IMR-90 (cell line): ENCODE measurements at regions not wholly inside any gene's neighbourhood (a gene's known extent, or its start where the extent isn't known, plus 50 kb on each side); places are given as distances from the start of the nearest gene placed in this dataset.

Source experiments
- ATAC-seq: fragments of 200-7000 bp; cut with Tn5 transposase; 2 replicates; pipeline ENCODE4 v1.9.1; 2020; ENCODE audit warnings: low read depth, mild to moderate bottlenecking, moderate library complexity
- BruUV-seq: library from RNA; stranded (reverse); fragments of 400-500 nt; replicated peaks from 2 replicates; lab custom pipeline; 2021; lab: Mats Ljungman, UMichigan
- CTCF ChIA-PET: fragments of 300-600 bp; formaldehyde crosslinking; extraction: SDS; loops from one replicate; lab custom pipeline; 2021; ENCODE audit warnings: antibody characterized with exemption; lab: Yijun Ruan, JAX
- POLR2A ChIA-PET: fragments of 300-600 bp; sonication (Branson Sonifier 250); formaldehyde crosslinking; loops from one replicate; lab custom pipeline; 2022; ENCODE audit warnings: antibody characterized with exemption; ENCODE audit not compliant: unreplicated experiment; lab: Charles Lee
- DNase-seq: peaks from one replicate; pipeline ENCODE4 v3.0.0; 2013
- H2AFZ ChIP-seq: replicated peaks from 2 replicates; pipeline ENCODE3; 2013; ENCODE audit warnings: low read length, mild to moderate bottlenecking; ENCODE audit not compliant: poor library complexity
- H2AK5ac ChIP-seq: 2 replicates; pipeline ENCODE4 v1.6.1; 2013; ENCODE audit warnings: low read depth, low read length, inconsistent platforms
- H2AK9ac ChIP-seq: replicated peaks from 2 replicates; pipeline ENCODE3; 2013; ENCODE audit warnings: mild to moderate bottlenecking, low read depth, low read length, moderate library complexity; ENCODE audit not compliant: poor library complexity
- H2BK120ac ChIP-seq: 2 replicates; pipeline ENCODE4 v1.6.1; 2013; ENCODE audit warnings: low read depth, low read length, inconsistent platforms
- H2BK15ac ChIP-seq: 3 replicates; pipeline ENCODE4 v1.6.1; 2013; ENCODE audit warnings: low read depth, low read length, inconsistent platforms
- H2BK20ac ChIP-seq: 2 replicates; pipeline ENCODE4 v1.6.1; 2013; ENCODE audit warnings: low read depth, mild to moderate bottlenecking, inconsistent platforms, low read length, moderate library complexity
- H2BK5ac ChIP-seq: 2 replicates; pipeline ENCODE4 v1.6.1; 2013; ENCODE audit warnings: mild to moderate bottlenecking, low read depth, low read length, inconsistent platforms; ENCODE audit not compliant: poor library complexity, severe bottlenecking
- H3K14ac ChIP-seq: replicated peaks from 2 replicates; pipeline ENCODE4 v1.6.1; 2013; ENCODE audit warnings: low read depth, low read length, inconsistent platforms
- H3K18ac ChIP-seq: 2 replicates; pipeline ENCODE4 v1.6.1; 2013; ENCODE audit warnings: low read depth, low read length, control low read depth
- H3K23ac ChIP-seq: 2 replicates; pipeline ENCODE4 v1.6.1; 2013; ENCODE audit warnings: low read depth, low read length, inconsistent platforms
- H3K27ac ChIP-seq: 2 replicates; pipeline ENCODE4 v1.5.1; 2013; ENCODE audit warnings: mild to moderate bottlenecking, control low read depth, low read length; ENCODE audit not compliant: insufficient read depth
- H3K27me3 ChIP-seq: 2 replicates; pipeline ENCODE4 v1.6.1; 2013; ENCODE audit warnings: low read length; ENCODE audit not compliant: control insufficient read depth, insufficient read depth
- H3K36me3 ChIP-seq: 2 replicates; pipeline ENCODE4 v1.6.1; 2013; ENCODE audit warnings: low read length, mixed read lengths; ENCODE audit not compliant: control insufficient read depth, insufficient read depth
- H3K4ac ChIP-seq: 2 replicates; pipeline ENCODE4 v1.6.1; 2013; ENCODE audit warnings: low read depth, low read length, inconsistent platforms
- H3K4me1 ChIP-seq: 2 replicates; pipeline ENCODE4 v1.6.1; 2013; ENCODE audit warnings: low read length, mixed read lengths; ENCODE audit not compliant: control insufficient read depth, insufficient read depth
- H3K4me2 ChIP-seq: 2 replicates; pipeline ENCODE4 v1.6.1; 2013; ENCODE audit warnings: low read depth, mild to moderate bottlenecking, control low read depth, low read length, moderate library complexity
- H3K4me3 ChIP-seq: 2 replicates; pipeline ENCODE4 v1.5.1; 2013; ENCODE audit warnings: low read depth, mild to moderate bottlenecking, control low read depth, low read length, moderate library complexity; ENCODE audit not compliant: insufficient read depth
- H3K56ac ChIP-seq: 2 replicates; pipeline ENCODE4 v1.6.1; 2013; ENCODE audit warnings: low read length, inconsistent platforms; ENCODE audit not compliant: insufficient read depth; ENCODE audit errors: extremely low read depth
- H3K79me1 ChIP-seq, 2 experiments: 2 replicates each; pipeline ENCODE4 v1.6.1; 2013; ENCODE audit warnings: low read length in 2 of 2, inconsistent platforms in 1 of 2, low read depth in 1 of 2
- H3K9ac ChIP-seq: 2 replicates; pipeline ENCODE4 v1.6.1; 2013; ENCODE audit warnings: low read depth, low read length, control low read depth
- H3K9me1 ChIP-seq: 2 replicates; pipeline ENCODE4 v1.6.1; 2013; ENCODE audit warnings: low read length, inconsistent platforms; ENCODE audit not compliant: insufficient read depth
- H3K9me3 ChIP-seq: 2 replicates; pipeline ENCODE4 v1.6.1; 2013; ENCODE audit warnings: low read length; ENCODE audit not compliant: control insufficient read depth, insufficient read depth
- H4K20me1 ChIP-seq: 2 replicates; pipeline ENCODE4 v1.6.1; 2013; ENCODE audit warnings: low read length, inconsistent platforms; ENCODE audit not compliant: insufficient read depth
- H4K5ac ChIP-seq: 2 replicates; pipeline ENCODE4 v1.6.1; 2013; ENCODE audit warnings: mild to moderate bottlenecking, low read depth, low read length, control low read depth
- H4K8ac ChIP-seq, 2 experiments: 2 replicates each; pipeline ENCODE4 v1.6.1; 2013; ENCODE audit warnings: low read depth in 2 of 2, low read length in 2 of 2, control low read depth in 1 of 2, inconsistent platforms in 1 of 2
- H4K91ac ChIP-seq: 2 replicates; pipeline ENCODE4 v1.6.1; 2013; ENCODE audit warnings: low read depth, low read length, inconsistent platforms; ENCODE audit not compliant: insufficient read depth
- MAZ ChIP-seq: IDR thresholded peaks from 2 replicates; pipeline ENCODE4 v1.6.1; 2012; ENCODE audit warnings: low read depth, mild to moderate bottlenecking, low read length, improper control_type of control experiment, moderate library complexity, borderline replicate concordance
- MXI1 ChIP-seq: IDR thresholded peaks from 2 replicates; pipeline ENCODE4 v1.6.1; 2012; ENCODE audit warnings: low read depth, mild to moderate bottlenecking, low read length, moderate library complexity, borderline replicate concordance
- USF2 ChIP-seq: fragments of 150-350 bp; IDR thresholded peaks from 2 replicates; pipeline ENCODE4 v1.6.1; 2017; ENCODE audit warnings: mild to moderate bottlenecking, antibody characterized with exemption, low read length, low read depth
- WGBS, 2 experiments: methylation state at CpG; one replicate each; pipeline versions ENCODE4 v1.1.5 to v1.1.7; 2013; ENCODE audit warnings: missing lambda C conversion rate in 2 of 2; ENCODE audit not compliant: insufficient read length in 1 of 2; ENCODE audit errors: extremely low coverage in 2 of 2; 5-methylcytosine and 5-hydroxymethylcytosine counted together
- dilution Hi-C: fragments of 300-500 bp; cut with HindIII; formaldehyde crosslinking; loops from one replicate; pipeline ENCODE4 v1.14.3; 2018; ENCODE audit warnings: low sequenced_read_pairs; ENCODE audit not compliant: unreplicated experiment
- in situ Hi-C: fragments of 300-500 bp; cut with MboI; formaldehyde crosslinking; loops from 3 replicates; pipeline ENCODE4 v1.14.3; 2019; ENCODE audit warnings: low sequenced_read_pairs, inconsistent platforms, mixed read lengths
- intact Hi-C: fragments of 100-400 bp; cut with micrococcal nuclease; formaldehyde crosslinking; loops from 2 replicates; pipeline ENCODE4 v1.10.0; 2022

GRCh38 chr14:49999146-49999761 lies 106.4 kb downstream of the ARF6 start (continued):
- no peak for TF ChIP-seq USF2

- H3K9me3 ChIP-seq, result no peaks in the 10 kb centered on the region
- H3K27ac ChIP-seq, result peak overlapping the region; percentile 86
- H2BK15ac ChIP-seq, result peak overlapping the region; percentile 96
- H2AFZ ChIP-seq, result peak overlapping the region; percentile 90
- in situ Hi-C loops (no loop called here), dilution Hi-C loops (loop anchor here (25.0 kb wide), 1 partner anchor 138 kb away; the partner anchor contains the start of gene NEMF), intact Hi-C loops (loop anchor here (2.0 to 5.0 kb wide), 3 partner anchors 39 to 105 kb away; no protein-coding TSS in a partner anchor)
- no peaks in the 10 kb centered on the region for H3K27me3 ChIP-seq
- BruUV-seq, result no TSS peak
- H4K91ac ChIP-seq, result peak overlapping the region; percentile 98
- POLR2A ChIA-PET, result interaction anchor here (0.7 kb wide), 1 partner anchor 68 kb away, joined by 3 read pairs; no protein-coding TSS in a partner anchor
- CTCF ChIA-PET, result interaction anchor here (1.2 kb wide), 1 partner anchor 13 kb away, joined by 4 read pairs; no protein-coding TSS in a partner anchor
- peak overlapping the region; percentile 99 for H2BK20ac ChIP-seq
- peak overlapping the region; percentile 91 for H2AK5ac ChIP-seq
- peak overlapping the region; percentile 86 to 97 for H4K8ac ChIP-seq
- 0 out of 2 replicates have a peak, but pooled peaks have one; percentile 17 for TF ChIP-seq MAZ
- no peak for TF ChIP-seq MXI1
- H3K14ac ChIP-seq, result peak overlapping the region; percentile 98
- H3K9me1 ChIP-seq, result peaks cover 32% of the 10 kb centered on the region
- H3K79me1 ChIP-seq, result peaks cover 0 to 24% of the 10 kb centered on the region in 2 experiments; a peak in 2 of 4 replicates
- H4K20me1 ChIP-seq, result no peaks in the 10 kb centered on the region
- peak overlapping the region; percentile 91 for H3K56ac ChIP-seq
- peak overlapping the region; percentile 82 for H3K18ac ChIP-seq
- H3K36me3 ChIP-seq, result no peaks in the 10 kb centered on the region
- peak overlapping the region; percentile 78 for H4K5ac ChIP-seq
- peak overlapping the region; percentile 53 for H3K9ac ChIP-seq
- H3K23ac ChIP-seq, result peak overlapping the region; percentile 87
- peak overlapping the region; percentile 47 for H3K4me2 ChIP-seq
- H3K4me1 ChIP-seq, result peaks cover 44% of the 10 kb centered on the region
- no peak overlapping the region for H3K4me3 ChIP-seq
- peak overlapping the region; percentile 75 for H2AK9ac ChIP-seq
- peak overlapping the region; percentile 100 for H2BK120ac ChIP-seq
- H3K4ac ChIP-seq, result peak overlapping the region; percentile 100
- ATAC-seq, result peak; percentile 16
- no peak for DNase-seq
- H2BK5ac ChIP-seq, result peak overlapping the region; percentile 95
- 0% methylated on average over 3 of the region's 13 CpGs; no CpG with 5 or more reads in 1 of the 2 experiments for whole genome bisulfite sequencing, 2 experiments
Observed at GRCh38 chr14:49999826-50000379, 107.0 kb downstream of the ARF6 start.
